ENCODE measurements at regions not wholly inside any gene's neighbourhood (a gene's known extent, or its start where the extent isn't known, plus 50 kb on each side); places are given as distances from the start of the nearest gene placed in this dataset.
"Not testable (repeated sequence)": the region's sequence is repeated elsewhere in the genome, so short reads cannot be mapped to it uniquely, and the experiment has no call there.

GRCh38 chr1:173342736-173343135 is 134.4 kb upstream of the PRDX6 start:
- DNase-seq (ENCODE audit: low read depth), result no peak

DNA sequence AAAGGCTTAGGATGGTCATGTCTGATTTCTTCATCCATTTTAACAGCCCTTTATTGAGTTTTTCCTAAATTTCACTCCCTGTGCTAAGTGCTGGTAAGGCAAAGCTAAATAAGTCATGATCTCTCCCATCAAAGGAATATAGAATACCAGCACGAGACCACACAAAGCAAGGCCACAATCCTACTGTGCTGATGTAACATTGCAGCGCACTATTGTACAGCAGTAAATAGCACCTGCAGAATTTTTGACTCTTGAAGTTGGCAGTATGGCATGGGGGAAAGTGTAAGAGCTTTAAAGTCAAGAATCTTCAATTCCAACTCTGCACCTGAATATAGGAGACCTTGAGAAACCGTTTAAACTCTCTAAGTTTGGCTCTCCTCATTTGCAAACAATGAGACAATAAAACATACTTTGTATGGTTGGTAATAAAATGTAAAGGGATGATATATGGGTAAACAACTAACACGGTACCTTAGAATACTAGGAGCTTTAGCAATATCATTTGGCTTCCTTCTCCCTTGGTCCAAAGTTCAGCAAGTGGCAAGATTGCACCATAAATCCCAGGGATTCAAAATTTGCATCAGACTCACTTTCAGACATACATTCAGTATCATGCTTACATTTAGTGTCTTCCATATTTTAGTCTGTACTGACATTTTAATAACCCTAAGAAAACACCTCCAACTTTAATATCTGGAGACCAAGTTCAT is 132.9 kb upstream of the PRDX6 start:
- no peak for DNase-seq (ENCODE audit: low read depth)

DNA sequence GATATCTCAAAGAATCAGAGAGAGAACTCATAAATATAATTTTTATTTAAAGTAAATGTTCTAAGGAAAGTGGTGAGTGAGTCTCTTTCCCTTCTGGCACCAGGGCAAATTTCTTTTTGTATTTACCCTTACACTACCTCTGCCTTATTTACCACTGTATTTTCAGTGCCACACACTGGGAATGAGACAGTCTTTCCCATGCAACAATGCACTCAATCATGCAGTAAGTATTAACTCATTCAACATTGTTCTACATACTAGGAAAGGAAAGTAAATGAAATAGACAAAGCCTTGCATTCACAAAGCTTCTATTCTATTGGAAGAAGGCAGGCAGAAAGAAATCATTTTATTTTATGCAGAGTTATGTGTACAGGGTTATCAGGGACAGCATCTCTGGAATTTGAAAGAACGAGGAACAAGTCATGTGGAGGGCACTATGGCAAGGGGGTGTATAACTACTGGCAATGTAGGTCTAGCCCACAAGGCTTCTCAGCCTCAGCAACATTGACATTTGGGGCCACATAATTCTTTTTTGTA is 129.8 kb upstream of the PRDX6 start:
- no peak for DNase-seq (ENCODE audit: low read depth)

DNA sequence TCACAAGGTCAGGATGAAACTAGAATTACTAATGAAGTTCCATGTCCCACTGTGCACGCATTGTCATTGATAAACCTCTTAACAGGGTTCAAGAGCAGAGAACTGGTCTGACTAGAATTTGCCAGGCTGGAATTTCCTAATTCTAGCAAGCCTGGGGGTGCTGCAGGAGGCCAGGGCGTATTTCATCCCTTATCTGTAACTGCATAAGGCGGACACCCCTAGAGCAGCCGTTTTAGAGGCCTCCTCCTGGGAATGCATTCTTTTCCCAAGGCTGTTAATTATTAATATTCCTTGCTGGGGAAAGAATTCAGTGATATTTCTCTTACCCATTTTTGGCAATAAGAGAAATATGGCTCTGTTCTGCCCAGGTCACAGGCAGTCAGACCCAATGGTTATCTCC is 124.5 kb upstream of the PRDX6 start:
- DNase-seq (ENCODE audit: low read depth), result not testable (repeated sequence)

GRCh38 chr1:173353350-173353749 is 123.8 kb upstream of the PRDX6 start:
- DNase-seq (ENCODE audit: low read depth), result no peak

GRCh38 chr1:173354937-173355280 is 122.2 kb upstream of the PRDX6 start:
- no peak for DNase-seq (ENCODE audit: low read depth)

- no peak for DNase-seq (ENCODE audit: low read depth)
Observed at GRCh38 chr1:173355281-173356031, 121.7 kb upstream of the PRDX6 start.

GRCh38 chr1:173356191-173356762 is 120.9 kb upstream of the PRDX6 start:
- no peak for DNase-seq (ENCODE audit: low read depth)

DNA sequence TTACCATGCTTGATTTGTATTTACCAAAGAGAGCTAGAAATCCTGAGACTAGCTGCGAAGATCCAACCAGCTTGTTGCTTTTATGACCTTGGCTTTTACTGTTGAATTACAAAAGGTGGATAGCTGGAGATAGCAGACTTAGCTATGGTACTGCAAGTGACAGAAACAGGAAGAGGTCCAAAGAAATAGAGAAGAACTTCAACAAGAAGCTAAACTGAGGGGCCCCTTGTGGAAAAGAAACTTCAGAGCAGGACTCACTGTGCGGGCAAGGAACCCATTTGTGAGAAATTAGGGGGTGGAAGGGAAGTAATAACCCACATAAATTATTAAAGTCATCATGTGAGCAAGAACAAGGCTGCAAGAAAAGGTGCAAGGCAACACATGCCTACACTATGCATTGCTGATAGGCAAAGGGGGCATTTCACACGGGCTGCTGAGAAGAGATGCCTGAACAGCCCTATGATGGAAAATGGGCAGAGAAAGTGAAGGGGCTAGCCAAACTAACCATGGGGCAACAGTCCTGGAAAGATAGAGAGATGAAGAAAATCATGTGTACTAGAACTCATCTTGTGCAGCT is 116.6 kb upstream of the PRDX6 start:
- DNase-seq (ENCODE audit: low read depth), result no peak

DNA sequence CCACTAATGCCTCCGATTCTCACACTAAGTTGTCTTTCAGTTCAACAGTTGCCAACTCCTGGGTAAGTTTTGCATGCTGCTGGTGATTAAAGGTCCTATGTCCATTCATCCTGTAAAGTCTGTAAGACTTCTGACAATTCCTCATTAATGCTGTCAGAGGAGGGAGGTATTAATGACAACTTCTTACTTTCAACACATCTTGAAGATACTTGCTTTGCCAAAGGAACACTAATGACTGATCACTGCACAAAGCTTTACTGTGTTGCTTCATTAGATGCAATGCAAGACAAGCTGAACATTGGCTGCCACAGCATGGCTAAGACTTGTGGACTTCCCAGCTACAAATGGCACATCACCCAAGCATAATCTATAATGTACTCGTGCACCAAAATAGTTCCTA is 114.6 kb upstream of the PRDX6 start:
- DNase-seq (ENCODE audit: low read depth), result no peak

DNA sequence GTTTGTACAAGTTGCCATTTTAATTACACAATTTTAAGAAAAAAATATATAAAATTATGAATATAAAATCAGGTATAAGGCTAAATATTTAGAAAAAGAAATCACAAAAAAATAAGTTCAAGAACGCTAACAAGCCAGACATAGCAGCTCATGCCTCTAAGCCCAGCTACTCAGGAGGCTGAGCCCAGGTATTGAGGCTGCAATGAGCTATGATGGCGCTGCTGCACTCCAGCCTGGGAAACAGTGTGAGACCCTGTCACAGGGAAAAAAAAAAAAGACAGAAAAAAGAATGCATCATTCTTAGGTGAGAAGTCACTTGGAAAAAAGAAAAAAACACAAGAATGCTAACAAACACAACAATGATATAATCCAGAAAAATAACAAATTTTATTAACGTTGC is 112.3 kb upstream of the PRDX6 start:
- DNase-seq (ENCODE audit: low read depth), result no peak

DNA sequence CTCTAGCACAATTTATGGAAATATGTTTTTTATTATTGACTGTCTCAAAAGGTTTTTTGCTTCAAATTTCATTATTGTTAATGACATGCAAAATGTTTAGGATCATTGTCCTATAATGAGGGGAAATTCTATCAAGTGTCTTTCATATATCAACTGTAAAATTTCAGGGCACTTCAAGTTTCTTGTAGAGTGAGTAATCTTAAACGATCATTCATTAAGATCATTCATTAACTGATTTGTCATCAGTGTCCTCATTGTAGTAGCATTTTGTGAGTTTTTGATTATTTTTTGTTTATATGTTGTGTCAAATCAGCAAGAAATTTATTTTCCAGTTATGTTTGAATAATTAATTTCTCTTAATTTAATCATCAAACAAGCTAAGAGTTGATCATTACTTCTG is 111.8 kb upstream of the PRDX6 start:
- no peak for DNase-seq (ENCODE audit: low read depth)

- no peak for DNase-seq (ENCODE audit: low read depth)
Observed at GRCh38 chr1:173367136-173367535, 110.0 kb upstream of the PRDX6 start.

DNA sequence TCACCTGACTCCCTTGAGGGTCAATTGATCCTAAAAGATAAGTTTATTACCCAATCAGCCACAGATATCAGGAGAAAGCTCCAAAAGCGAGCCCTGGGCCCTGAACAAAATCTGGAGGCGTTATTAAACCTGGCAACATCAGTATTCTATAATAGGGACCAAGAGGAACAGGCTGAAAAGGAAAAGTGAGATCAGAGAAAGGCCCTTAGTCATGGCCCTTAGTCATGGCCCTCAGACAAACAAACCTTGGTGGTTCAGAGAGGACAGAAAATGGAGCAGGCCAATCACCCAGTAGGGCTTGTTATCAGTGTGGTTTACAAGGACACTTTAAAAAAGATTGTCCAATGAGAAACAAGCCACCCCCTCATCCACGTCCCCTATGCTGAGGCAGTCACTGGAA is 106.5 kb upstream of the PRDX6 start:
- DNase-seq (ENCODE audit: low read depth), result not testable (repeated sequence)

GRCh38 chr1:173376065-173376464 is 101.1 kb upstream of the PRDX6 start:
- not testable (repeated sequence) for DNase-seq (ENCODE audit: low read depth)

DNA sequence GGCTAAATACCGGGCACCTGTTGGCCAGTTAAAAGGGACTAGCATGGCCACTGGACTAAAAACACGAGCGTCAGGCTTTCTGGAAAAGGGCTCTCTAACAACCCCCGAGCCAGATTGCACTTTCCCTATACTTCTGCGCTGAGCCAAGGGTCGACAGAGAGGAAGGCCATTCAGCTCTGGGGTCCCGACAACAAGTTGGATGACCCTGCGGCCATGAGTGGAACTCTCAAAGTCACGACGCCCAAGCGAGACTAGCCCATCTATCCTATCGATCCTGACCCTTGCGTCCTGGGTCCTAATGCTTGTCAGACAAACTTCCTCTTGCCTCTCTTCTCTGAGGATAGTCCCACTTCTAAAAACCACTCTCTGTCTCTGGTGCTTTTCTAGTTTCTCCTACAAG is 99.9 kb upstream of the PRDX6 start:
- no peak for DNase-seq (ENCODE audit: low read depth)

DNA sequence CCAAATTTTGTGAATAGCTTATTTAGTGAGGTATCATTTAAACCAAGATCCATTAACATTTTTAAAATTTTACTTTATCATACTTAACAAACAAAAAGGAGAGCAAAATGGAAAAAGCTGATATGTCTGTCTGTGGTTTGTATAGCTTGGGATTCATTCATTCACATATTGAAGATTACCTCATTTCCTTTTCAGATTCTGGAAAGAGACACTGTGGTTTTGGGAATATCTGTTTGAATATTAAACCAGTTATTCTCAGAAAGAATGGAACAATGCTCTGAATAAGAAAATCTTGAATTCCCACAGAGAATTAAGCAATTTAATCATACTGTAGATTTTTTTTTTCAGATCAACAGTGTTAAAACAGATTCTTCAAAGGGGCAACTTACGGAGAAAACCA is 93.8 kb upstream of the PRDX6 start:
- no peak for DNase-seq (ENCODE audit: low read depth)

GRCh38 chr1:173388352-173388751 is 88.8 kb upstream of the PRDX6 start:
- no peak for DNase-seq (ENCODE audit: low read depth)

GRCh38 chr1:173392895-173393658 is 84.1 kb upstream of the PRDX6 start:
- DNase-seq (ENCODE audit: low read depth), result no peak

GRCh38 chr1:173393659-173394000 is 83.5 kb upstream of the PRDX6 start:
- DNase-seq (ENCODE audit: low read depth), result no peak

DNA sequence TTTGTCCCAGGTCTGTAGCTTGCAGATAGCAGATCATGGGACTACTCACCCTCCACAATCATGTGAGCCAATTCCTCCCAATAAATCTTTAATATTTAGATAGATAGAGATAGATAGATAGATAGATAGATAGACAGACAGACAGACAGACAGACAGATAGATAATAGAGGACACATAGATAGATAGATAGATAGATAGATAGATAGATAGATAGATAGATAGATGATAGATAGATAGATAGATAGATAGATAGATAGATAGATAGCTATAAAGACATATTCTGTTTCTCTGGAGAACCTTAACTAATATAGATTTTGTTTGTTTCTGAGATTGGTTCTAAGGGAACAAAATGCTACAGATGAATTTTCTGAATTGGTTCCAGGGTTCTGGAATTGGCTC is 82.3 kb upstream of the PRDX6 start:
- DNase-seq (ENCODE audit: low read depth), result not testable (repeated sequence)

DNA sequence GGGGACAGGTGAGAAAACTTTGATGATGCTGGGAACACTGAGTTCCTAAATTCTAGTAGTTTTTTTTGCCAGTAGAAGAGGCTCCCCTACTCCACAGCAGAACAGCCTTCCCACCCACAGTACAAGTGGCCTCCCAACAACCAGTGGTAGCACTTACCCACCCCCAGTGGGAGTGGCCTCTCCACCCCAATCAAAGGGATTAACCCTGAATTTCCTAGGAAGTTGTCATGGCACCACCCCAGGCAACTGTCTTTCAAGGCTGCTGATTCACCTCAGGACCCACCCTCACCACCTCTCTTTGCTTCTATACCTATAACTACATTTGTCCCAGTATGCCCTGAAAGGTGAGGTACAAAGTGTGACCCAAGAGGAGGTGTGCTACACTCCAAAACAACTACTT is 81.4 kb upstream of the PRDX6 start:
- no peak for DNase-seq (ENCODE audit: low read depth)
